ENCODE measurements at regions not wholly inside any gene's neighbourhood (a gene's known extent, or its start where the extent isn't known, plus 50 kb on each side); places are given as distances from the start of the nearest gene placed in this dataset.

GRCh38 chr9:129363216-129363873 lies 185.3 kb upstream of the IER5L start:
- H3K4me1 ChIP-seq (ENCODE audit: control insufficient read depth, insufficient read depth, low read length), result no peaks in the 10 kb centered on the region
- no peak overlapping the region for H3K27ac Mint-ChIP-seq
- H3K9me3 Mint-ChIP-seq, result no peaks in the 10 kb centered on the region
- no peaks in the 10 kb centered on the region for H3K9me3 ChIP-seq (ENCODE audit: control insufficient read depth, insufficient read depth, low read length)
- DNase-seq, result no peak
- H3K27ac ChIP-seq (ENCODE audit: low read length), result no peak overlapping the region
- no peak overlapping the region for H3K4me3 ChIP-seq (ENCODE audit: low read length)
- H3K4me1 Mint-ChIP-seq, result no peaks in the 10 kb centered on the region
- H3K4me3 Mint-ChIP-seq, result no peak overlapping the region
- no peaks in the 10 kb centered on the region for H3K36me3 Mint-ChIP-seq
- ATAC-seq, result no peak
- H3K27me3 ChIP-seq (ENCODE audit: control insufficient read depth, insufficient read depth, low read length), result no peaks in the 10 kb centered on the region
- TF ChIP-seq CTCF (IDR thresholded peaks at IDR 0.05), result no peak
- 90% methylated on average over 10 of the region's 10 CpGs for WGBS (ENCODE audit: insufficient coverage)
- no peaks in the 10 kb centered on the region for H3K36me3 ChIP-seq (ENCODE audit: control insufficient read depth, insufficient read depth, low read length)
- peaks cover 0 to 2% of the 10 kb centered on the region in 2 donors for H3K27me3 Mint-ChIP-seq (ENCODE audit: low read depth in 2 of 2)
- intact Hi-C loops (cut with micrococcal nuclease), result no loop called here

- Mint-ChIP-seq H3K9me3 (no peaks in the 10 kb centered on the region), H3K4me3 (no peak overlapping the region), H3K27me3 (ENCODE audit: low read depth in 2 of 2) (peaks cover 0 to 2% of the 10 kb centered on the region in 2 donors), H3K27ac (no peak overlapping the region), H3K36me3 (no peaks in the 10 kb centered on the region), H3K4me1 (no peaks in the 10 kb centered on the region)
- ATAC-seq, result no peak
- intact Hi-C loops (cut with micrococcal nuclease), result no loop called here
- H3K4me1 ChIP-seq (ENCODE audit: control insufficient read depth, insufficient read depth, low read length), result no peaks in the 10 kb centered on the region
- H3K4me3 ChIP-seq (ENCODE audit: low read length), result no peak overlapping the region
- no peaks in the 10 kb centered on the region for H3K9me3 ChIP-seq (ENCODE audit: control insufficient read depth, insufficient read depth, low read length)
- TF ChIP-seq CTCF (IDR thresholded peaks at IDR 0.05), result no peak
- no peaks in the 10 kb centered on the region for H3K27me3 ChIP-seq (ENCODE audit: control insufficient read depth, insufficient read depth, low read length)
- no peak for DNase-seq
- H3K27ac ChIP-seq (ENCODE audit: low read length), result no peak overlapping the region
- no peaks in the 10 kb centered on the region for H3K36me3 ChIP-seq (ENCODE audit: control insufficient read depth, insufficient read depth, low read length)
- WGBS (ENCODE audit: insufficient coverage), result 68% methylated on average over 14 of the region's 15 CpGs
Observed at GRCh38 chr9:129362287-129363000, 184.4 kb upstream of the IER5L start.

GRCh38 chr9:129361196-129361595 lies 183.1 kb upstream of the IER5L start:
- Histone ChIP-seq H3K9me3 (ENCODE audit: control insufficient read depth, insufficient read depth, low read length) (no peaks in the 10 kb centered on the region), H3K4me1 (ENCODE audit: control insufficient read depth, insufficient read depth, low read length) (no peaks in the 10 kb centered on the region), H3K27me3 (ENCODE audit: control insufficient read depth, insufficient read depth, low read length) (no peaks in the 10 kb centered on the region), H3K36me3 (ENCODE audit: control insufficient read depth, insufficient read depth, low read length) (no peaks in the 10 kb centered on the region), H3K4me3 (ENCODE audit: low read length) (no peak overlapping the region), H3K27ac (ENCODE audit: low read length) (no peak overlapping the region)
- Mint-ChIP-seq H3K4me1 (no peaks in the 10 kb centered on the region), H3K27me3 (ENCODE audit: low read depth in 2 of 2) (peaks cover 0 to 2% of the 10 kb centered on the region in 2 donors), H3K27ac (no peak overlapping the region), H3K9me3 (no peaks in the 10 kb centered on the region), H3K4me3 (no peak overlapping the region), H3K36me3 (no peaks in the 10 kb centered on the region)
- DNase-seq (no peak), ATAC-seq (no peak)
- WGBS (ENCODE audit: insufficient coverage), result 96% methylated on average over 15 of the region's 21 CpGs
- TF ChIP-seq CTCF (IDR thresholded peaks at IDR 0.05), result no peak
- intact Hi-C loops (cut with micrococcal nuclease), result no loop called here

Measured in natural killer cell (primary cell).